GM18517 (cell line): ENCODE measurements at regions not wholly inside any gene's neighbourhood (a gene's known extent, or its start where the extent isn't known, plus 50 kb on each side); places are given as distances from the start of the nearest gene placed in this dataset.
"Not testable (repeated sequence)": the region's sequence is repeated elsewhere in the genome, so short reads cannot be mapped to it uniquely, and the experiment has no call there.

Experiments used
- ATAC-seq: cut with Tn5 transposase; IDR thresholded peaks from one replicate; pipeline ENCODE4 v1.9.1; 2021; ENCODE audit warnings: mild to moderate bottlenecking, moderate library complexity; ENCODE audit not compliant: unreplicated experiment

GRCh38 chr1:234784108-234784507 lies 174.1 kb upstream of the IRF2BP2 start:
- ATAC-seq = not testable (repeated sequence)

GRCh38 chr1:234782791-234783190 lies 172.8 kb upstream of the IRF2BP2 start:
- ATAC-seq = no peak

- no peak for ATAC-seq
Observed at GRCh38 chr1:234782105-234782751, 172.2 kb upstream of the IRF2BP2 start.

- ATAC-seq = no peak
Observed at GRCh38 chr1:234781241-234782065, 171.5 kb upstream of the IRF2BP2 start.

GRCh38 chr1:234780531-234781162 lies 170.7 kb upstream of the IRF2BP2 start:
- no peak for ATAC-seq

- no peak for ATAC-seq
Observed at GRCh38 chr1:234780112-234780511, 170.1 kb upstream of the IRF2BP2 start.

- ATAC-seq = not testable (repeated sequence)
Observed at GRCh38 chr1:234779600-234779999, 169.6 kb upstream of the IRF2BP2 start.

- ATAC-seq = no peak
Observed at GRCh38 chr1:234779160-234779538, 169.2 kb upstream of the IRF2BP2 start.

- no peak for ATAC-seq
Observed at GRCh38 chr1:234778221-234779159, 168.5 kb upstream of the IRF2BP2 start.

GRCh38 chr1:234777856-234778220 lies 167.9 kb upstream of the IRF2BP2 start:
- ATAC-seq = no peak

GRCh38 chr1:234776876-234777855 lies 167.2 kb upstream of the IRF2BP2 start:
- ATAC-seq = no peak

GRCh38 chr1:234776256-234776875 lies 166.4 kb upstream of the IRF2BP2 start:
- no peak for ATAC-seq

- no peak for ATAC-seq
Observed at GRCh38 chr1:234775477-234776246, 165.7 kb upstream of the IRF2BP2 start.

GRCh38 chr1:234774971-234775370 lies 165.0 kb upstream of the IRF2BP2 start:
- ATAC-seq = no peak

- no peak for ATAC-seq
Observed at GRCh38 chr1:234773936-234774677, 164.1 kb upstream of the IRF2BP2 start.

GRCh38 chr1:234772345-234773147 lies 162.6 kb upstream of the IRF2BP2 start:
- peak; percentile 93 for ATAC-seq
